H1 (cell line): ENCODE measurements at regions not wholly inside any gene's neighbourhood (a gene's known extent, or its start where the extent isn't known, plus 50 kb on each side); places are given as distances from the start of the nearest gene placed in this dataset.

Source experiments
- CTCF ChIA-PET: fragments of 300-600 bp; sonication (Branson Sonifier 250); formaldehyde crosslinking; loops from one replicate; lab custom pipeline; 2021; ENCODE audit not compliant: partially characterized antibody; lab: Charles Lee
- POLR2A ChIA-PET: fragments of 300-600 bp; sonication (Branson Sonifier 250); formaldehyde crosslinking; loops from one replicate; lab custom pipeline; 2021; ENCODE audit warnings: inconsistent platforms; ENCODE audit not compliant: partially characterized antibody; lab: Charles Lee
- DNase-seq, 2 experiments: peaks; one replicate each; pipeline versions ENCODE4 v3.0.0 to v3.0.0-alpha.2; 2010 to 2022; ENCODE audit warnings: low spot score in 2 of 2, low read depth in 1 of 2, mixed read lengths in 1 of 2
- FAIRE-seq: peaks from 2 replicates; lab custom pipeline; 2011; peaks lifted over from hg19 to GRCh38; lab: Jason Lieb, UNC
- H2AFZ ChIP-seq: 2 replicates; pipeline ENCODE4 v1.8.1; 2012; ENCODE audit warnings: low read length, inconsistent platforms
- H2AK5ac ChIP-seq: 2 replicates; pipeline ENCODE4 v1.6.1; 2013; ENCODE audit warnings: low read depth, low read length
- H2BK120ac ChIP-seq: replicated peaks from 2 replicates; pipeline ENCODE3; 2013; ENCODE audit warnings: low read depth, low read length, inconsistent platforms
- H2BK12ac ChIP-seq: 2 replicates; pipeline ENCODE4 v1.6.1; 2013; ENCODE audit warnings: low read depth, low read length
- H2BK15ac ChIP-seq: 2 replicates; pipeline ENCODE4 v1.6.1; 2013; ENCODE audit warnings: low read length
- H2BK20ac ChIP-seq: 2 replicates; pipeline ENCODE4 v1.6.1; 2013; ENCODE audit warnings: low read length
- H2BK5ac ChIP-seq: 2 replicates; pipeline ENCODE4 v1.6.1; 2013; ENCODE audit warnings: low read depth, low read length
- H3K14ac ChIP-seq: 2 replicates; pipeline ENCODE4 v1.6.1; 2013; ENCODE audit warnings: inconsistent platforms; ENCODE audit not compliant: insufficient read length
- H3K18ac ChIP-seq: 2 replicates; pipeline ENCODE4 v1.6.1; 2013; ENCODE audit warnings: low read length; ENCODE audit errors: extremely low read depth
- H3K23ac ChIP-seq: 2 replicates; pipeline ENCODE4 v1.6.1; 2013; ENCODE audit warnings: inconsistent platforms; ENCODE audit not compliant: insufficient read length
- H3K23me2 ChIP-seq: 2 replicates; pipeline ENCODE4 v1.6.1; 2013; ENCODE audit warnings: low read depth, low read length
- H3K27ac ChIP-seq: 2 replicates; pipeline ENCODE4 v1.6.1; 2011; ENCODE audit warnings: low read depth, low read length, inconsistent platforms
- H3K27me3 ChIP-seq, 4 experiments: replicated peaks in 1 of 4; 1 replicate in 1 of 4; 2 replicates in 3 of 4; pipeline versions ENCODE4 v1.6.1 to v1.8.1; 2011 to 2013; ENCODE audit warnings: low read length in 3 of 4, mild to moderate bottlenecking in 3 of 4, inconsistent platforms in 2 of 4, mixed read lengths in 2 of 4, moderate library complexity in 1 of 4; ENCODE audit not compliant: control insufficient read depth in 3 of 4, insufficient read depth in 3 of 4; ENCODE audit errors: extremely low read depth in 1 of 4
- H3K36me3 ChIP-seq, 4 experiments: 2 replicates each; pipeline versions ENCODE4 v1.6.1 to v1.8.1; 2011 to 2013; ENCODE audit warnings: mild to moderate bottlenecking in 4 of 4, low read length in 3 of 4, moderate library complexity in 2 of 4, control low read depth in 1 of 4, inconsistent platforms in 1 of 4; ENCODE audit not compliant: insufficient read depth in 4 of 4, control insufficient read depth in 2 of 4
- H3K4ac ChIP-seq: replicated peaks from 2 replicates; pipeline ENCODE3; 2013; ENCODE audit warnings: low read length, low read depth, mixed read lengths, inconsistent platforms; ENCODE audit not compliant: insufficient read length
- H3K4me1 ChIP-seq, 4 experiments: replicated peaks in 1 of 4; 1 replicate in 1 of 4; 2 replicates in 3 of 4; pipeline versions ENCODE4 v1.6.1 to v1.8.1; 2011 to 2013; ENCODE audit warnings: low read length in 3 of 4, inconsistent platforms in 2 of 4, mixed read lengths in 1 of 4; ENCODE audit not compliant: insufficient read depth in 4 of 4, control insufficient read depth in 3 of 4
- H3K4me2 ChIP-seq, 2 experiments: 2 replicates each; pipeline versions ENCODE4 v1.6.1 to v1.8.1; 2011 to 2013; ENCODE audit warnings: low read depth in 2 of 2, low read length in 2 of 2, control low read depth in 1 of 2, inconsistent platforms in 1 of 2, mild to moderate bottlenecking in 1 of 2; ENCODE audit not compliant: insufficient read depth in 1 of 2
- H3K4me3 ChIP-seq, 4 experiments: fragments of 200-600, 300-600 bp in 1 of 4; sonication (generic), shearing (Covaris generic), sonication (Bioruptor Twin) in 1 of 4; 2 replicates each; pipeline versions ENCODE4 v1.5.1 to v1.8.1; 2011 to 2016; ENCODE audit warnings: low read length in 4 of 4, low read depth in 3 of 4, control low read depth in 2 of 4, inconsistent platforms in 2 of 4, mild to moderate bottlenecking in 2 of 4, mixed read lengths in 1 of 4, moderate library complexity in 1 of 4; ENCODE audit not compliant: insufficient read depth in 2 of 4; ENCODE audit errors: extremely low read depth in 1 of 4
- H3K56ac ChIP-seq: replicated peaks from 2 replicates; pipeline ENCODE3; 2013; ENCODE audit warnings: low read depth, mild to moderate bottlenecking, mixed read lengths, low read length, inconsistent platforms; ENCODE audit not compliant: insufficient read length
- H3K79me1 ChIP-seq: 2 replicates; pipeline ENCODE4 v1.6.1; 2013; ENCODE audit warnings: low read depth, low read length, control low read depth
- H3K79me2 ChIP-seq, 2 experiments: 2 replicates each; pipeline versions ENCODE4 v1.6.1 to v1.8.1; 2012 to 2013; ENCODE audit warnings: low read length in 2 of 2, mild to moderate bottlenecking in 2 of 2, inconsistent platforms in 1 of 2; ENCODE audit not compliant: insufficient read depth in 2 of 2, control insufficient read depth in 1 of 2
- H3K9ac ChIP-seq, 4 experiments: replicated peaks in 1 of 4; 1 replicate in 1 of 4; 2 replicates in 3 of 4; pipeline versions ENCODE4 v1.6.1 to v1.8.1; 2011 to 2013; ENCODE audit warnings: low read depth in 3 of 4, low read length in 3 of 4, control low read depth in 2 of 4, mild to moderate bottlenecking in 2 of 4, moderate library complexity in 2 of 4, inconsistent platforms in 1 of 4; ENCODE audit errors: extremely low read depth in 1 of 4
- H3K9me3 ChIP-seq, 2 experiments: 2 replicates each; pipeline versions ENCODE4 v1.6.1 to v1.8.1; 2012 to 2013; ENCODE audit warnings: mild to moderate bottlenecking in 2 of 2, moderate library complexity in 2 of 2, control low read depth in 1 of 2, inconsistent platforms in 1 of 2, low read depth in 1 of 2, low read length in 1 of 2, mixed read lengths in 1 of 2; ENCODE audit not compliant: insufficient read depth in 2 of 2
- H4K20me1 ChIP-seq, 2 experiments: replicated peaks in 1 of 2; 2 replicates each; pipeline versions ENCODE3 to v1.8.1; 2011 to 2013; ENCODE audit warnings: inconsistent platforms in 2 of 2, low read length in 2 of 2, mild to moderate bottlenecking in 1 of 2; ENCODE audit not compliant: insufficient read depth in 2 of 2, control insufficient read depth in 1 of 2
- H4K5ac ChIP-seq: 2 replicates; pipeline ENCODE4 v1.6.1; 2013; ENCODE audit warnings: low read length, low read depth, mixed read lengths, inconsistent platforms; ENCODE audit not compliant: insufficient read length
- H4K8ac ChIP-seq: 2 replicates; pipeline ENCODE4 v1.8.0; 2013; ENCODE audit warnings: mild to moderate bottlenecking, moderate library complexity, low read length, inconsistent platforms; ENCODE audit not compliant: insufficient read depth; ENCODE audit errors: extremely low read depth
- H4K91ac ChIP-seq: replicated peaks from 2 replicates; pipeline ENCODE3; 2013; ENCODE audit warnings: low read length, mixed read lengths, inconsistent platforms; ENCODE audit not compliant: insufficient read length
- EGR1 ChIP-seq: IDR thresholded peaks from 2 replicates; pipeline ENCODE4 v1.6.1; 2011; ENCODE audit warnings: low read depth, low read length, borderline replicate concordance
- SAP30 ChIP-seq: fragments of 300-600 bp; sonication (generic); IDR thresholded peaks from 2 replicates; pipeline ENCODE4 v1.7.1; 2012; ENCODE audit warnings: low read length, moderate library complexity, mild to moderate bottlenecking, inconsistent platforms; ENCODE audit not compliant: insufficient read depth, insufficient replicate concordance
- SRF ChIP-seq: IDR thresholded peaks from 2 replicates; pipeline ENCODE4 v1.6.1; 2011; ENCODE audit warnings: mild to moderate bottlenecking, low read depth, low read length, moderate library complexity
- TAF1 ChIP-seq: IDR thresholded peaks from 2 replicates; pipeline ENCODE4 v1.6.1; 2011; ENCODE audit warnings: mild to moderate bottlenecking, low read depth, low read length
- TBP ChIP-seq: IDR thresholded peaks from 2 replicates; pipeline ENCODE4 v1.6.1; 2011; ENCODE audit warnings: low read depth, low read length, improper control_type of control experiment
- YY1 ChIP-seq: IDR thresholded peaks from 2 replicates; pipeline ENCODE4 v1.6.1; 2011; ENCODE audit warnings: low read depth, mild to moderate bottlenecking, low read length
- ZNF274 ChIP-seq: IDR thresholded peaks from 2 replicates; pipeline ENCODE4 v1.7.0; 2012; ENCODE audit warnings: low read length, borderline replicate concordance; ENCODE audit errors: extremely low read depth
- WGBS, 2 experiments: shearing (Covaris generic) in 1 of 2; methylation state at CpG; one replicate each; pipeline versions ENCODE4 v1.1.6 to v1.1.7; 2013 to 2015; ENCODE audit warnings: low lambda C conversion rate in 2 of 2, mixed read lengths in 2 of 2, inconsistent platforms in 1 of 2, low coverage in 1 of 2, missing lambda C conversion rate in 1 of 2; ENCODE audit not compliant: insufficient replicate concordance in 2 of 2, insufficient coverage in 1 of 2, insufficient read length in 1 of 2; ENCODE audit errors: extremely low coverage in 1 of 2, missing lambda C conversion rate in 1 of 2; 5-methylcytosine and 5-hydroxymethylcytosine counted together
- TF ChIP-seq, protein P1 (sequence below), 3 experiments: IDR thresholded peaks; 1 replicate in 2 of 3; 2 replicates in 1 of 3; pipeline versions ENCODE4 v1.5.1 to v1.6.1; 2011; ENCODE audit warnings: low read length in 3 of 3, mild to moderate bottlenecking in 3 of 3, inconsistent platforms in 2 of 3, low read depth in 1 of 3, moderate library complexity in 1 of 3; ENCODE audit not compliant: insufficient read depth in 1 of 3; ENCODE audit errors: control extremely low read depth in 1 of 3
- TF ChIP-seq, protein P2 (sequence below): IDR thresholded peaks from 2 replicates; pipeline ENCODE4 v1.6.1; 2011; ENCODE audit warnings: low read depth, mild to moderate bottlenecking, low read length; ENCODE audit not compliant: insufficient read depth

GRCh38 chr16:80369138-80369958 is 171.4 kb upstream of the DYNLRB2 start:
- Histone ChIP-seq H3K4ac (no peak overlapping the region), H3K4me3 (no peak overlapping the region), H3K36me3 (no peaks in the 10 kb centered on the region), H4K91ac (no peak overlapping the region), H3K23me2 (no peaks in the 10 kb centered on the region), H3K79me1 (no peaks in the 10 kb centered on the region), H3K4me2 (no peak overlapping the region), H3K14ac (no peak overlapping the region), H2BK15ac (no peak overlapping the region), H2BK12ac (no peak overlapping the region), H2BK20ac (no peak overlapping the region), H2BK120ac (no peak overlapping the region), H3K27me3 (no peaks in the 10 kb centered on the region), H3K23ac (no peak overlapping the region), H2AFZ (no peak overlapping the region), H3K56ac (no peak overlapping the region), H4K20me1 (no peaks in the 10 kb centered on the region), H3K18ac (no peak overlapping the region), H3K27ac (no peak overlapping the region), H2BK5ac (no peak overlapping the region), H3K4me1 (no peaks in the 10 kb centered on the region; a peak in 1 of 7 replicates), H3K9me3 (peaks cover 4 to 12% of the 10 kb centered on the region in 2 experiments; a peak in 3 of 4 replicates), H2AK5ac (no peak overlapping the region), H4K8ac (no peak overlapping the region), H3K79me2 (no peaks in the 10 kb centered on the region), H4K5ac (no peak overlapping the region), H3K9ac (no peak overlapping the region)
- FAIRE-seq (peak; percentile 78), DNase-seq (peak; percentile 36 to 52)
- POLR2A ChIA-PET: no interaction called here
- 74% methylated on average over 7 of the region's 7 CpGs; no CpG with 5 or more reads in 1 of the 2 experiments for WGBS, 2 experiments
- CTCF ChIA-PET: interaction anchor here (0.7 to 2.1 kb wide), 21 partner anchors 9 to 770 kb away, joined by 3 to 14 read pairs (median 3); no protein-coding TSS in a partner anchor
- TF ChIP-seq YY1: peak; percentile 34; the same call in 1 of the 2 replicates
- no peak for TF ChIP-seq ZNF274
- TF ChIP-seq TBP: no peak
- TF ChIP-seq SAP30: no peak
- TF ChIP-seq, protein P1, sequence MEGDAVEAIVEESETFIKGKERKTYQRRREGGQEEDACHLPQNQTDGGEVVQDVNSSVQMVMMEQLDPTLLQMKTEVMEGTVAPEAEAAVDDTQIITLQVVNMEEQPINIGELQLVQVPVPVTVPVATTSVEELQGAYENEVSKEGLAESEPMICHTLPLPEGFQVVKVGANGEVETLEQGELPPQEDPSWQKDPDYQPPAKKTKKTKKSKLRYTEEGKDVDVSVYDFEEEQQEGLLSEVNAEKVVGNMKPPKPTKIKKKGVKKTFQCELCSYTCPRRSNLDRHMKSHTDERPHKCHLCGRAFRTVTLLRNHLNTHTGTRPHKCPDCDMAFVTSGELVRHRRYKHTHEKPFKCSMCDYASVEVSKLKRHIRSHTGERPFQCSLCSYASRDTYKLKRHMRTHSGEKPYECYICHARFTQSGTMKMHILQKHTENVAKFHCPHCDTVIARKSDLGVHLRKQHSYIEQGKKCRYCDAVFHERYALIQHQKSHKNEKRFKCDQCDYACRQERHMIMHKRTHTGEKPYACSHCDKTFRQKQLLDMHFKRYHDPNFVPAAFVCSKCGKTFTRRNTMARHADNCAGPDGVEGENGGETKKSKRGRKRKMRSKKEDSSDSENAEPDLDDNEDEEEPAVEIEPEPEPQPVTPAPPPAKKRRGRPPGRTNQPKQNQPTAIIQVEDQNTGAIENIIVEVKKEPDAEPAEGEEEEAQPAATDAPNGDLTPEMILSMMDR (IDR thresholded peaks at IDR 0.05; ENCODE audit: control extremely low read depth in 1 of 3, insufficient read depth in 1 of 3, low read depth in 1 of 3, low read length in 3 of 3): peak; percentile 67 to 82 (median 79)
- TF ChIP-seq TAF1: no peak
- no peak for TF ChIP-seq SRF
- no peak for TF ChIP-seq EGR1
- TF ChIP-seq, protein P2, sequence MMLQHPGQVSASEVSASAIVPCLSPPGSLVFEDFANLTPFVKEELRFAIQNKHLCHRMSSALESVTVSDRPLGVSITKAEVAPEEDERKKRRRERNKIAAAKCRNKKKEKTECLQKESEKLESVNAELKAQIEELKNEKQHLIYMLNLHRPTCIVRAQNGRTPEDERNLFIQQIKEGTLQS: no peak
